H9 (cell line): ENCODE measurements at regions not wholly inside any gene's neighbourhood (a gene's known extent, or its start where the extent isn't known, plus 50 kb on each side); places are given as distances from the start of the nearest gene placed in this dataset.

Experiments
- DNase-seq: peaks from one replicate; pipeline ENCODE4 v3.0.0-alpha.2; 2017
- H2AFZ ChIP-seq: one replicate; pipeline ENCODE4 v1.6.1; 2013; ENCODE audit warnings: mild to moderate bottlenecking, low read length, control low read depth, moderate library complexity
- H2AK5ac ChIP-seq: 2 replicates; pipeline ENCODE4 v1.6.1; 2013; ENCODE audit warnings: low read length, control low read depth, mixed read lengths; ENCODE audit not compliant: insufficient read length
- H2BK120ac ChIP-seq: one replicate; pipeline ENCODE4 v1.6.1; 2013; ENCODE audit warnings: low read depth, mild to moderate bottlenecking, low read length, control low read depth, inconsistent platforms; ENCODE audit not compliant: poor library complexity, severe bottlenecking
- H2BK12ac ChIP-seq: 2 replicates; pipeline ENCODE4 v1.6.1; 2013; ENCODE audit warnings: low read length, control low read depth, mixed read lengths, low read depth; ENCODE audit not compliant: insufficient read length
- H2BK15ac ChIP-seq: 2 replicates; pipeline ENCODE4 v1.6.1; 2013; ENCODE audit warnings: low read depth, low read length, control low read depth
- H2BK20ac ChIP-seq: one replicate; pipeline ENCODE4 v1.6.1; 2013; ENCODE audit warnings: low read depth, mild to moderate bottlenecking, low read length, control low read depth, inconsistent platforms; ENCODE audit not compliant: poor library complexity, severe bottlenecking
- H2BK5ac ChIP-seq: 2 replicates; pipeline ENCODE4 v1.6.1; 2013; ENCODE audit warnings: low read length, control low read depth, mixed read lengths; ENCODE audit not compliant: insufficient read length
- H3K14ac ChIP-seq: 2 replicates; pipeline ENCODE4 v1.6.1; 2013; ENCODE audit warnings: low read length, control low read depth; ENCODE audit not compliant: insufficient read depth
- H3K18ac ChIP-seq: 2 replicates; pipeline ENCODE4 v1.6.1; 2013; ENCODE audit warnings: low read depth, mild to moderate bottlenecking, mixed read lengths, low read length, control low read depth; ENCODE audit not compliant: insufficient read length
- H3K23ac ChIP-seq: 2 replicates; pipeline ENCODE4 v1.6.1; 2013; ENCODE audit warnings: low read length, control low read depth, mixed read lengths, low read depth; ENCODE audit not compliant: insufficient read length
- H3K23me2 ChIP-seq: 2 replicates; pipeline ENCODE4 v1.6.1; 2013; ENCODE audit warnings: low read depth, mild to moderate bottlenecking, mixed read lengths, low read length, control low read depth; ENCODE audit not compliant: insufficient read length, poor library complexity, severe bottlenecking
- H3K27ac ChIP-seq: 2 replicates; pipeline ENCODE4 v1.5.1; 2013; ENCODE audit warnings: low read length, control low read depth, mixed read lengths, low read depth; ENCODE audit not compliant: insufficient read length
- H3K27me3 ChIP-seq: 2 replicates; pipeline ENCODE4 v1.6.1; 2013; ENCODE audit warnings: low read length, control low read depth, inconsistent platforms; ENCODE audit not compliant: insufficient read depth
- H3K4ac ChIP-seq: 2 replicates; pipeline ENCODE4 v1.6.1; 2013; ENCODE audit warnings: low read depth, mild to moderate bottlenecking, control low read depth, inconsistent platforms, low read length, moderate library complexity
- H3K4me1 ChIP-seq: 2 replicates; pipeline ENCODE4 v1.6.1; 2013; ENCODE audit warnings: low read length, control low read depth, inconsistent platforms; ENCODE audit not compliant: insufficient read depth
- H3K4me2 ChIP-seq: 2 replicates; pipeline ENCODE4 v1.6.1; 2013; ENCODE audit warnings: low read length, control low read depth, mixed read lengths; ENCODE audit not compliant: insufficient read length, insufficient read depth
- H3K56ac ChIP-seq: 2 replicates; pipeline ENCODE4 v1.6.1; 2013; ENCODE audit warnings: low read depth, mild to moderate bottlenecking, mixed read lengths, low read length, control low read depth; ENCODE audit not compliant: insufficient read length
- H3K79me1 ChIP-seq: 2 replicates; pipeline ENCODE4 v1.6.1; 2013; ENCODE audit warnings: low read depth, mild to moderate bottlenecking, moderate library complexity, low read length, control low read depth, inconsistent platforms; ENCODE audit not compliant: insufficient read depth, poor library complexity, severe bottlenecking
- H3K79me2 ChIP-seq: 2 replicates; pipeline ENCODE4 v1.6.1; 2013; ENCODE audit warnings: low read length, control low read depth, inconsistent platforms; ENCODE audit not compliant: insufficient read depth
- H3K9ac ChIP-seq: 2 replicates; pipeline ENCODE4 v1.6.1; 2013; ENCODE audit warnings: low read length, control low read depth, mixed read lengths; ENCODE audit not compliant: insufficient read length; ENCODE audit errors: extremely low read depth
- H3K9me3 ChIP-seq: one replicate; pipeline ENCODE4 v1.6.1; 2013; ENCODE audit warnings: low read depth, low read length, inconsistent platforms; ENCODE audit not compliant: control insufficient read depth
- H3T11ph ChIP-seq: one replicate; pipeline ENCODE4 v1.6.1; 2013; ENCODE audit warnings: mild to moderate bottlenecking, low read length, control low read depth, inconsistent platforms
- H4K20me1 ChIP-seq: one replicate; pipeline ENCODE4 v1.6.1; 2013; ENCODE audit not compliant: control insufficient read depth, insufficient read length, insufficient read depth
- H4K5ac ChIP-seq: 2 replicates; pipeline ENCODE4 v1.6.1; 2013; ENCODE audit warnings: low read depth, mild to moderate bottlenecking, mixed read lengths, low read length, control low read depth; ENCODE audit not compliant: insufficient read length
- H4K8ac ChIP-seq: replicated peaks from 2 replicates; pipeline ENCODE4 v1.6.1; 2013; ENCODE audit warnings: low read length, control low read depth, mixed read lengths, low read depth; ENCODE audit not compliant: insufficient read length
- H4K91ac ChIP-seq: 2 replicates; pipeline ENCODE4 v1.6.1; 2013; ENCODE audit warnings: low read depth, mild to moderate bottlenecking, moderate library complexity, mixed read lengths, low read length, control low read depth; ENCODE audit not compliant: insufficient read length
- H3K27ac Mint-ChIP-seq, 3 experiments: 2 replicates in 2 of 3; 3 replicates in 1 of 3; pipeline ENCODE4 v1.8.0; 2020 to 2021; ENCODE audit warnings: mixed read lengths in 3 of 3, mild to moderate bottlenecking in 1 of 3, moderate library complexity in 1 of 3
- H3K27me3 Mint-ChIP-seq: 2 replicates; pipeline ENCODE4 v1.8.0; 2021; ENCODE audit warnings: low read depth, mild to moderate bottlenecking, moderate library complexity, mixed read lengths
- H3K36me3 Mint-ChIP-seq, 3 experiments: 2 replicates in 2 of 3; 3 replicates in 1 of 3; pipeline ENCODE4 v1.8.0; 2020 to 2021; ENCODE audit warnings: low read depth in 3 of 3, mixed read lengths in 3 of 3; ENCODE audit not compliant: insufficient read depth in 1 of 3
- H3K4me1 Mint-ChIP-seq, 2 experiments: 2 replicates each; pipeline ENCODE4 v1.8.0; 2020; ENCODE audit warnings: mixed read lengths in 2 of 2
- H3K4me3 Mint-ChIP-seq, 2 experiments: 2 replicates in 1 of 2; 3 replicates in 1 of 2; pipeline ENCODE4 v1.8.0; 2020 to 2021; ENCODE audit warnings: mild to moderate bottlenecking in 2 of 2, mixed read lengths in 2 of 2, moderate library complexity in 1 of 2
- H3K9me3 Mint-ChIP-seq, 2 experiments: 2 replicates in 1 of 2; 3 replicates in 1 of 2; pipeline ENCODE4 v1.8.0; 2020; ENCODE audit warnings: mild to moderate bottlenecking in 2 of 2, mixed read lengths in 2 of 2, moderate library complexity in 1 of 2
- CTCF ChIP-seq: fragments of 200-600 bp; sonication (generic); conservative IDR thresholded peaks from 3 replicates; pipeline ENCODE4 v1.8.0; 2021; ENCODE audit warnings: antibody characterized with exemption, mild to moderate bottlenecking
- WGBS: extraction: QIAGEN DNeasy Blood & Tissue Kit; methylation state at CpG from one replicate; pipeline ENCODE4 v1.1.7; 2013; ENCODE audit warnings: missing lambda C conversion rate, low lambda C conversion rate, mixed read lengths; ENCODE audit not compliant: insufficient read length; ENCODE audit errors: extremely low coverage; 5-methylcytosine and 5-hydroxymethylcytosine counted together

GRCh38 chr2:188663301-188663700 is 310.9 kb upstream of the COL3A1 start:
- H4K20me1 ChIP-seq: no peaks in the 10 kb centered on the region
- no peaks in the 10 kb centered on the region for H3K79me1 ChIP-seq
- Mint-ChIP-seq H3K27ac (no peak overlapping the region), H3K4me1 (peaks cover 4 to 5% of the 10 kb centered on the region in 2 experiments; a peak in 3 of 4 replicates), H3K27me3 (no peaks in the 10 kb centered on the region), H3K4me3 (no peak overlapping the region), H3K36me3 (no peaks in the 10 kb centered on the region), H3K9me3 (no peaks in the 10 kb centered on the region)
- no peak overlapping the region for H2BK5ac ChIP-seq
- no peak for DNase-seq
- H2BK20ac ChIP-seq: no peak overlapping the region
- H3K14ac ChIP-seq: no peak overlapping the region
- no peak overlapping the region for H3T11ph ChIP-seq
- no peak overlapping the region for H2BK15ac ChIP-seq
- no peak overlapping the region for H3K9ac ChIP-seq
- no peak overlapping the region for H3K27ac ChIP-seq
- H3K9me3 ChIP-seq: no peaks in the 10 kb centered on the region
- H2BK12ac ChIP-seq: no peak overlapping the region
- no peak overlapping the region for H4K5ac ChIP-seq
- H2AK5ac ChIP-seq: no peak overlapping the region
- no peak overlapping the region for H4K8ac ChIP-seq
- no peaks in the 10 kb centered on the region; the same call in 1 of the 2 replicates for H3K4me1 ChIP-seq
- H2AFZ ChIP-seq: no peak overlapping the region
- no peak for TF ChIP-seq CTCF
- no peak overlapping the region for H3K23ac ChIP-seq
- no peaks in the 10 kb centered on the region for H3K23me2 ChIP-seq
- H3K79me2 ChIP-seq: no peaks in the 10 kb centered on the region
- no peak overlapping the region for H4K91ac ChIP-seq
- no peak overlapping the region for H3K18ac ChIP-seq
- no peaks in the 10 kb centered on the region for H3K27me3 ChIP-seq
- H3K4me2 ChIP-seq: no peak overlapping the region
- H3K56ac ChIP-seq: no peak overlapping the region
- H2BK120ac ChIP-seq: no peak overlapping the region
- H3K4ac ChIP-seq: no peak overlapping the region
- WGBS: no CpG with 5 or more reads among the region's 2 CpGs
